IMR-90 (cell line): ENCODE measurements at regions not wholly inside any gene's neighbourhood (a gene's known extent, or its start where the extent isn't known, plus 50 kb on each side); places are given as distances from the start of the nearest gene placed in this dataset.

ENCODE experiments used
- ATAC-seq: fragments of 200-7000 bp; cut with Tn5 transposase; 2 replicates; pipeline ENCODE4 v1.9.1; 2020; ENCODE audit warnings: low read depth, mild to moderate bottlenecking, moderate library complexity
- BruUV-seq: library from RNA; stranded (reverse); fragments of 400-500 nt; replicated peaks from 2 replicates; lab custom pipeline; 2021; lab: Mats Ljungman, UMichigan
- CTCF ChIA-PET: fragments of 300-600 bp; formaldehyde crosslinking; extraction: SDS; loops from one replicate; lab custom pipeline; 2021; ENCODE audit warnings: antibody characterized with exemption; lab: Yijun Ruan, JAX
- POLR2A ChIA-PET: fragments of 300-600 bp; sonication (Branson Sonifier 250); formaldehyde crosslinking; loops from one replicate; lab custom pipeline; 2022; ENCODE audit warnings: antibody characterized with exemption; ENCODE audit not compliant: unreplicated experiment; lab: Charles Lee
- DNase-seq: peaks from one replicate; pipeline ENCODE4 v3.0.0; 2013
- H2AFZ ChIP-seq: replicated peaks from 2 replicates; pipeline ENCODE3; 2013; ENCODE audit warnings: low read length, mild to moderate bottlenecking; ENCODE audit not compliant: poor library complexity
- H2AK5ac ChIP-seq: 2 replicates; pipeline ENCODE4 v1.6.1; 2013; ENCODE audit warnings: low read depth, low read length, inconsistent platforms
- H2AK9ac ChIP-seq: replicated peaks from 2 replicates; pipeline ENCODE3; 2013; ENCODE audit warnings: mild to moderate bottlenecking, low read depth, low read length, moderate library complexity; ENCODE audit not compliant: poor library complexity
- H2BK120ac ChIP-seq: 2 replicates; pipeline ENCODE4 v1.6.1; 2013; ENCODE audit warnings: low read depth, low read length, inconsistent platforms
- H2BK15ac ChIP-seq: 3 replicates; pipeline ENCODE4 v1.6.1; 2013; ENCODE audit warnings: low read depth, low read length, inconsistent platforms
- H2BK20ac ChIP-seq: 2 replicates; pipeline ENCODE4 v1.6.1; 2013; ENCODE audit warnings: low read depth, mild to moderate bottlenecking, inconsistent platforms, low read length, moderate library complexity
- H2BK5ac ChIP-seq: 2 replicates; pipeline ENCODE4 v1.6.1; 2013; ENCODE audit warnings: mild to moderate bottlenecking, low read depth, low read length, inconsistent platforms; ENCODE audit not compliant: poor library complexity, severe bottlenecking
- H3K14ac ChIP-seq: replicated peaks from 2 replicates; pipeline ENCODE4 v1.6.1; 2013; ENCODE audit warnings: low read depth, low read length, inconsistent platforms
- H3K18ac ChIP-seq: 2 replicates; pipeline ENCODE4 v1.6.1; 2013; ENCODE audit warnings: low read depth, low read length, control low read depth
- H3K23ac ChIP-seq: 2 replicates; pipeline ENCODE4 v1.6.1; 2013; ENCODE audit warnings: low read depth, low read length, inconsistent platforms
- H3K27ac ChIP-seq: 2 replicates; pipeline ENCODE4 v1.5.1; 2013; ENCODE audit warnings: mild to moderate bottlenecking, control low read depth, low read length; ENCODE audit not compliant: insufficient read depth
- H3K27me3 ChIP-seq: 2 replicates; pipeline ENCODE4 v1.6.1; 2013; ENCODE audit warnings: low read length; ENCODE audit not compliant: control insufficient read depth, insufficient read depth
- H3K36me3 ChIP-seq: 2 replicates; pipeline ENCODE4 v1.6.1; 2013; ENCODE audit warnings: low read length, mixed read lengths; ENCODE audit not compliant: control insufficient read depth, insufficient read depth
- H3K4ac ChIP-seq: 2 replicates; pipeline ENCODE4 v1.6.1; 2013; ENCODE audit warnings: low read depth, low read length, inconsistent platforms
- H3K4me1 ChIP-seq: 2 replicates; pipeline ENCODE4 v1.6.1; 2013; ENCODE audit warnings: low read length, mixed read lengths; ENCODE audit not compliant: control insufficient read depth, insufficient read depth
- H3K4me2 ChIP-seq: 2 replicates; pipeline ENCODE4 v1.6.1; 2013; ENCODE audit warnings: low read depth, mild to moderate bottlenecking, control low read depth, low read length, moderate library complexity
- H3K4me3 ChIP-seq: 2 replicates; pipeline ENCODE4 v1.5.1; 2013; ENCODE audit warnings: low read depth, mild to moderate bottlenecking, control low read depth, low read length, moderate library complexity; ENCODE audit not compliant: insufficient read depth
- H3K56ac ChIP-seq: 2 replicates; pipeline ENCODE4 v1.6.1; 2013; ENCODE audit warnings: low read length, inconsistent platforms; ENCODE audit not compliant: insufficient read depth; ENCODE audit errors: extremely low read depth
- H3K79me1 ChIP-seq, 2 experiments: 2 replicates each; pipeline ENCODE4 v1.6.1; 2013; ENCODE audit warnings: low read length in 2 of 2, inconsistent platforms in 1 of 2, low read depth in 1 of 2
- H3K9ac ChIP-seq: 2 replicates; pipeline ENCODE4 v1.6.1; 2013; ENCODE audit warnings: low read depth, low read length, control low read depth
- H3K9me1 ChIP-seq: 2 replicates; pipeline ENCODE4 v1.6.1; 2013; ENCODE audit warnings: low read length, inconsistent platforms; ENCODE audit not compliant: insufficient read depth
- H3K9me3 ChIP-seq: 2 replicates; pipeline ENCODE4 v1.6.1; 2013; ENCODE audit warnings: low read length; ENCODE audit not compliant: control insufficient read depth, insufficient read depth
- H4K20me1 ChIP-seq: 2 replicates; pipeline ENCODE4 v1.6.1; 2013; ENCODE audit warnings: low read length, inconsistent platforms; ENCODE audit not compliant: insufficient read depth
- H4K5ac ChIP-seq: 2 replicates; pipeline ENCODE4 v1.6.1; 2013; ENCODE audit warnings: mild to moderate bottlenecking, low read depth, low read length, control low read depth
- H4K8ac ChIP-seq, 2 experiments: 2 replicates each; pipeline ENCODE4 v1.6.1; 2013; ENCODE audit warnings: low read depth in 2 of 2, low read length in 2 of 2, control low read depth in 1 of 2, inconsistent platforms in 1 of 2
- H4K91ac ChIP-seq: 2 replicates; pipeline ENCODE4 v1.6.1; 2013; ENCODE audit warnings: low read depth, low read length, inconsistent platforms; ENCODE audit not compliant: insufficient read depth
- BHLHE40 ChIP-seq: fragments of 150-350 bp; IDR thresholded peaks from 2 replicates; pipeline ENCODE4 v1.6.1; 2016; ENCODE audit warnings: mild to moderate bottlenecking, low read depth, low read length
- CHD1 ChIP-seq: IDR thresholded peaks from 2 replicates; pipeline ENCODE4 v1.6.1; 2012; ENCODE audit warnings: low read depth, low read length, improper control_type of control experiment
- ELK1 ChIP-seq: fragments of 150-350 bp; IDR thresholded peaks from 2 replicates; pipeline ENCODE4 v1.6.1; 2016; ENCODE audit warnings: low read depth, mild to moderate bottlenecking, low read length, moderate library complexity, borderline replicate concordance
- FOS ChIP-seq: fragments of 150-350 bp; IDR thresholded peaks from 2 replicates; pipeline ENCODE4 v1.6.1; 2016; ENCODE audit warnings: low read depth, low read length
- MAFK ChIP-seq: IDR thresholded peaks from 2 replicates; pipeline ENCODE4 v1.6.1; 2012; ENCODE audit warnings: low read depth, low read length, improper control_type of control experiment
- MAZ ChIP-seq: IDR thresholded peaks from 2 replicates; pipeline ENCODE4 v1.6.1; 2012; ENCODE audit warnings: low read depth, mild to moderate bottlenecking, low read length, improper control_type of control experiment, moderate library complexity, borderline replicate concordance
- MXI1 ChIP-seq: IDR thresholded peaks from 2 replicates; pipeline ENCODE4 v1.6.1; 2012; ENCODE audit warnings: low read depth, mild to moderate bottlenecking, low read length, moderate library complexity, borderline replicate concordance
- NFE2L2 ChIP-seq: fragments of 150-350 bp; IDR thresholded peaks from 2 replicates; pipeline ENCODE4 v1.6.1; 2016; ENCODE audit warnings: low read depth, mild to moderate bottlenecking, low read length
- POLR2A ChIP-seq: IDR thresholded peaks from 2 replicates; pipeline ENCODE4 v1.6.1; 2012; ENCODE audit warnings: mild to moderate bottlenecking, low read depth, low read length
- RAD21 ChIP-seq: IDR thresholded peaks from 2 replicates; pipeline ENCODE4 v1.6.1; 2012; ENCODE audit warnings: low read length, improper control_type of control experiment
- RCOR1 ChIP-seq: IDR thresholded peaks from 2 replicates; pipeline ENCODE4 v1.6.1; 2012; ENCODE audit warnings: mild to moderate bottlenecking, low read length, improper control_type of control experiment; ENCODE audit not compliant: insufficient replicate concordance
- RFX5 ChIP-seq: IDR thresholded peaks from 2 replicates; pipeline ENCODE4 v1.8.0; 2012; ENCODE audit warnings: low read depth, mild to moderate bottlenecking, low read length, moderate library complexity
- SMC3 ChIP-seq: fragments of 150-350 bp; IDR thresholded peaks from 2 replicates; pipeline ENCODE4 v1.6.1; 2016; ENCODE audit warnings: low read depth, mild to moderate bottlenecking, antibody characterized with exemption, low read length, moderate library complexity
- WGBS, 2 experiments: methylation state at CpG; one replicate each; pipeline versions ENCODE4 v1.1.5 to v1.1.7; 2013; ENCODE audit warnings: missing lambda C conversion rate in 2 of 2; ENCODE audit not compliant: insufficient read length in 1 of 2; ENCODE audit errors: extremely low coverage in 2 of 2; 5-methylcytosine and 5-hydroxymethylcytosine counted together
- dilution Hi-C: fragments of 300-500 bp; cut with HindIII; formaldehyde crosslinking; loops from one replicate; pipeline ENCODE4 v1.14.3; 2018; ENCODE audit warnings: low sequenced_read_pairs; ENCODE audit not compliant: unreplicated experiment
- in situ Hi-C: fragments of 300-500 bp; cut with MboI; formaldehyde crosslinking; loops from 3 replicates; pipeline ENCODE4 v1.14.3; 2019; ENCODE audit warnings: low sequenced_read_pairs, inconsistent platforms, mixed read lengths
- intact Hi-C: fragments of 100-400 bp; cut with micrococcal nuclease; formaldehyde crosslinking; loops from 2 replicates; pipeline ENCODE4 v1.10.0; 2022
- TF ChIP-seq, protein P1 (sequence below): conservative IDR thresholded peaks from 2 replicates; pipeline ENCODE4 v1.5.1; 2012; ENCODE audit warnings: mild to moderate bottlenecking, low read depth, low read length, improper control_type of control experiment

- Histone ChIP-seq H3K79me1 (no peaks in the 10 kb centered on the region), H3K27ac (no peak overlapping the region), H3K9me1 (0 out of 2 replicates have a peak, but pooled peaks cover 4% of the 10 kb centered on the region), H4K20me1 (no peaks in the 10 kb centered on the region), H2BK120ac (no peak overlapping the region), H3K9me3 (no peaks in the 10 kb centered on the region), H3K4me3 (no peak overlapping the region), H3K14ac (no peak overlapping the region), H2AK5ac (no peak overlapping the region), H2AK9ac (no peak overlapping the region), H3K9ac (no peak overlapping the region), H4K91ac (no peak overlapping the region), H4K8ac (no peak overlapping the region), H3K4ac (no peak overlapping the region), H2AFZ (no peak overlapping the region), H4K5ac (no peak overlapping the region), H3K27me3 (no peaks in the 10 kb centered on the region), H3K36me3 (no peaks in the 10 kb centered on the region), H3K4me2 (no peak overlapping the region), H2BK5ac (no peak overlapping the region), H3K56ac (no peak overlapping the region), H3K4me1 (peaks cover 8% of the 10 kb centered on the region), H2BK15ac (no peak overlapping the region), H3K23ac (no peak overlapping the region), H3K18ac (no peak overlapping the region), H2BK20ac (no peak overlapping the region)
- intact Hi-C loops: no loop called here
- no peak for TF ChIP-seq ELK1
- TF ChIP-seq POLR2A: no peak
- TF ChIP-seq, protein P1, sequence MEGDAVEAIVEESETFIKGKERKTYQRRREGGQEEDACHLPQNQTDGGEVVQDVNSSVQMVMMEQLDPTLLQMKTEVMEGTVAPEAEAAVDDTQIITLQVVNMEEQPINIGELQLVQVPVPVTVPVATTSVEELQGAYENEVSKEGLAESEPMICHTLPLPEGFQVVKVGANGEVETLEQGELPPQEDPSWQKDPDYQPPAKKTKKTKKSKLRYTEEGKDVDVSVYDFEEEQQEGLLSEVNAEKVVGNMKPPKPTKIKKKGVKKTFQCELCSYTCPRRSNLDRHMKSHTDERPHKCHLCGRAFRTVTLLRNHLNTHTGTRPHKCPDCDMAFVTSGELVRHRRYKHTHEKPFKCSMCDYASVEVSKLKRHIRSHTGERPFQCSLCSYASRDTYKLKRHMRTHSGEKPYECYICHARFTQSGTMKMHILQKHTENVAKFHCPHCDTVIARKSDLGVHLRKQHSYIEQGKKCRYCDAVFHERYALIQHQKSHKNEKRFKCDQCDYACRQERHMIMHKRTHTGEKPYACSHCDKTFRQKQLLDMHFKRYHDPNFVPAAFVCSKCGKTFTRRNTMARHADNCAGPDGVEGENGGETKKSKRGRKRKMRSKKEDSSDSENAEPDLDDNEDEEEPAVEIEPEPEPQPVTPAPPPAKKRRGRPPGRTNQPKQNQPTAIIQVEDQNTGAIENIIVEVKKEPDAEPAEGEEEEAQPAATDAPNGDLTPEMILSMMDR: no peak
- TF ChIP-seq RFX5: no peak
- no peak for TF ChIP-seq SMC3
- TF ChIP-seq BHLHE40: no peak
- TF ChIP-seq MAFK: no peak
- no peak for TF ChIP-seq NFE2L2
- no peak for TF ChIP-seq MAZ
- no peak for TF ChIP-seq CHD1
- TF ChIP-seq MXI1: no peak
- no peak for TF ChIP-seq RCOR1
- no peak for TF ChIP-seq RAD21
- no peak for TF ChIP-seq FOS
- POLR2A ChIA-PET: no interaction called here
- in situ Hi-C loops: no loop called here
- dilution Hi-C loops: no loop called here
- CTCF ChIA-PET: no interaction called here
- ATAC-seq (no peak), DNase-seq (no peak)
- no TSS peak for BruUV-seq
- no CpG with 5 or more reads among the region's 4 CpGs for WGBS, 2 experiments
These were observed 335.7 kb downstream of the NSG2 start for GRCh38 chr5:174381241-174381640.
